Activated CD8-positive, alpha-beta memory T cell treated with anti-CD3 and anti-CD28 coated beads for 36 hours (primary cell): ENCODE measurements at regions not wholly inside any gene's neighbourhood (a gene's known extent, or its start where the extent isn't known, plus 50 kb on each side); places are given as distances from the start of the nearest gene placed in this dataset.

Source experiments
- CTCF ChIA-PET: fragments of 350-600 bp; sonication (Branson Sonifier 250); formaldehyde crosslinking; loops from one replicate; lab custom pipeline; 2021; ENCODE audit warnings: antibody characterized with exemption; lab: Charles Lee
- POLR2A ChIA-PET: fragments of 350-600 bp; sonication (Branson Sonifier 250); formaldehyde crosslinking; loops from one replicate; lab custom pipeline; 2021; ENCODE audit warnings: antibody characterized with exemption; lab: Charles Lee

GRCh38 chr20:51335329-51335841 is 207.1 kb downstream of the NFATC2 start:
- POLR2A ChIA-PET, result interaction anchor here (0.7 to 1.0 kb wide), 2 partner anchors 50 to 274 kb away, joined by 3 to 4 read pairs; no protein-coding TSS in a partner anchor
- CTCF ChIA-PET, result interaction anchor here (1.0 to 1.8 kb wide), 4 partner anchors 9 to 69 kb away, joined by 3 to 6 read pairs (median 4); no protein-coding TSS in a partner anchor

GRCh38 chr20:51334609-51335008 is 207.9 kb downstream of the NFATC2 start:
- ChIA-PET POLR2A (no interaction called here), CTCF (interaction anchor here (1.0 to 1.8 kb wide), 3 partner anchors 9 to 289 kb away, joined by 3 to 6 read pairs (median 6); no protein-coding TSS in a partner anchor)

GRCh38 chr20:51333971-51334370 is 208.5 kb downstream of the NFATC2 start:
- POLR2A ChIA-PET, result no interaction called here
- CTCF ChIA-PET, result interaction anchor here (1.5 kb wide), 1 partner anchor 289 kb away, joined by 6 read pairs; no protein-coding TSS in a partner anchor

GRCh38 chr20:51333446-51333845 is 209.1 kb downstream of the NFATC2 start:
- POLR2A ChIA-PET, result no interaction called here

GRCh38 chr20:51331481-51331880 is 211.0 kb downstream of the NFATC2 start:
- POLR2A ChIA-PET, result no interaction called here
- CTCF ChIA-PET, result interaction anchor here (0.8 kb wide), 1 partner anchor 344 kb away, joined by 3 read pairs; no protein-coding TSS in a partner anchor

More at GRCh38 chr20:51333446-51333845, 209.1 kb downstream of the NFATC2 start:
- CTCF ChIA-PET, result interaction anchor here (1.1 to 1.5 kb wide), 3 partner anchors 85 to 346 kb away, joined by 3 to 6 read pairs (median 6); no protein-coding TSS in a partner anchor

GRCh38 chr20:51329845-51330244 is 212.7 kb downstream of the NFATC2 start:
- CTCF ChIA-PET, result no interaction called here
- POLR2A ChIA-PET, result no interaction called here

- CTCF ChIA-PET, result interaction anchor here (2.5 kb wide), 1 partner anchor 19 kb away, joined by 14 read pairs; no protein-coding TSS in a partner anchor
- POLR2A ChIA-PET, result no interaction called here
Measured at GRCh38 chr20:51327251-51327841, 215.2 kb downstream of the NFATC2 start.

- ChIA-PET POLR2A (no interaction called here), CTCF (interaction anchor here (0.6 to 3.0 kb wide), 9 partner anchors 9 to 534 kb away, joined by 3 to 24 read pairs (median 6); no protein-coding TSS in a partner anchor)
Measured at GRCh38 chr20:51326201-51326819, 216.2 kb downstream of the NFATC2 start.

GRCh38 chr20:51322164-51322707 is 220.3 kb downstream of the NFATC2 start:
- ChIA-PET CTCF (no interaction called here), POLR2A (no interaction called here)

GRCh38 chr20:51321343-51322163 is 221.0 kb downstream of the NFATC2 start:
- ChIA-PET POLR2A (no interaction called here), CTCF (no interaction called here)

- POLR2A ChIA-PET, result no interaction called here
- CTCF ChIA-PET, result interaction anchor here (0.7 to 1.2 kb wide), 3 partner anchors 317 to 332 kb away, joined by 3 read pairs; no protein-coding TSS in a partner anchor
Measured at GRCh38 chr20:51319522-51319921, 223.0 kb downstream of the NFATC2 start.

- ChIA-PET POLR2A (no interaction called here), CTCF (interaction anchor here (0.7 to 1.6 kb wide), 11 partner anchors 9 to 564 kb away, joined by 3 to 5 read pairs (median 3); no protein-coding TSS in a partner anchor)
Measured at GRCh38 chr20:51318058-51318949, 224.2 kb downstream of the NFATC2 start.

- CTCF ChIA-PET, result no interaction called here
- POLR2A ChIA-PET, result no interaction called here
Measured at GRCh38 chr20:51315390-51315789, 227.1 kb downstream of the NFATC2 start.

GRCh38 chr20:51313358-51313827 is 229.1 kb downstream of the NFATC2 start:
- CTCF ChIA-PET, result interaction anchor here (1.2 to 1.3 kb wide), 2 partner anchors 321 to 326 kb away, joined by 3 to 4 read pairs; no protein-coding TSS in a partner anchor

GRCh38 chr20:51312480-51312783 is 230.1 kb downstream of the NFATC2 start:
- ChIA-PET CTCF (no interaction called here), POLR2A (no interaction called here)

More at GRCh38 chr20:51313358-51313827, 229.1 kb downstream of the NFATC2 start:
- POLR2A ChIA-PET, result no interaction called here

- ChIA-PET CTCF (no interaction called here), POLR2A (no interaction called here)
Measured at GRCh38 chr20:51311636-51312479, 230.7 kb downstream of the NFATC2 start.

- CTCF ChIA-PET, result interaction anchor here (0.7 to 9.4 kb wide), 4 partner anchors 8 to 1536 kb away, joined by 3 to 105 read pairs (median 7); no protein-coding TSS in a partner anchor
- POLR2A ChIA-PET, result no interaction called here
Measured at GRCh38 chr20:51310216-51310615, 232.3 kb downstream of the NFATC2 start.
